ENCODE measurements at regions not wholly inside any gene's neighbourhood (a gene's known extent, or its start where the extent isn't known, plus 50 kb on each side); places are given as distances from the start of the nearest gene placed in this dataset.

- TF ChIP-seq POLR2AphosphoS5 (IDR thresholded peaks at IDR 0.05; ENCODE audit: low read depth) (no peak), CTCF (IDR thresholded peaks at IDR 0.05; ENCODE audit: insufficient read depth, low read length) (no peak), SPI1 (IDR thresholded peaks at IDR 0.05; ENCODE audit: borderline replicate concordance, low read depth) (no peak), REST (IDR thresholded peaks at IDR 0.05; ENCODE audit: insufficient replicate concordance, low read depth) (no peak)
Measured at GRCh38 chr7:85866540-85866939, 679.7 kb upstream of the SEMA3D start.

All from HL-60 (cell line).